ENCODE measurements at regions not wholly inside any gene's neighbourhood (a gene's known extent, or its start where the extent isn't known, plus 50 kb on each side); places are given as distances from the start of the nearest gene placed in this dataset.

- no peak for TF ChIP-seq POLR2A (IDR thresholded peaks at IDR 0.05)
- TF ChIP-seq EP300 (IDR thresholded peaks at IDR 0.05): no peak
Measured at GRCh38 chr5:82659115-82659514, 381.0 kb upstream of the RPS23 start.

Data from tibial nerve (tissue), 3 donors.